Ishikawa (cell line): ENCODE measurements at regions not wholly inside any gene's neighbourhood (a gene's known extent, or its start where the extent isn't known, plus 50 kb on each side); places are given as distances from the start of the nearest gene placed in this dataset.

ENCODE experiments used
- CREB1 ChIP-seq: IDR thresholded peaks from 2 replicates; pipeline ENCODE4 v1.6.1; 2012; ENCODE audit warnings: low read depth
- EGR1 ChIP-seq: IDR thresholded peaks from 2 replicates; pipeline ENCODE4 v1.6.1; 2012
- EP300 ChIP-seq: IDR thresholded peaks from 2 replicates; pipeline ENCODE4 v1.6.1; 2012; ENCODE audit warnings: borderline replicate concordance
- FOXM1 ChIP-seq: IDR thresholded peaks from 2 replicates; pipeline ENCODE4 v1.6.1; 2012; ENCODE audit warnings: low read depth, borderline replicate concordance
- NFIC ChIP-seq: IDR thresholded peaks from 2 replicates; pipeline ENCODE4 v1.6.1; 2012
- RAD21 ChIP-seq: IDR thresholded peaks from 2 replicates; pipeline ENCODE4 v1.6.1; 2012; ENCODE audit warnings: low read depth
- TAF1 ChIP-seq: IDR thresholded peaks from 2 replicates; pipeline ENCODE4 v1.6.1; 2012; ENCODE audit warnings: low read depth, mild to moderate bottlenecking
- TCF12 ChIP-seq: IDR thresholded peaks from 2 replicates; pipeline ENCODE4 v1.6.1; 2012; ENCODE audit warnings: low read depth
- TEAD4 ChIP-seq: IDR thresholded peaks from 2 replicates; pipeline ENCODE4 v1.6.1; 2012
- YY1 ChIP-seq: IDR thresholded peaks from 2 replicates; pipeline ENCODE4 v1.6.1; 2012; ENCODE audit warnings: low read depth
- ZBTB7A ChIP-seq: IDR thresholded peaks from 2 replicates; pipeline ENCODE4 v1.6.1; 2012; ENCODE audit warnings: low read depth
- TF ChIP-seq, protein P1 (sequence below): IDR thresholded peaks from 2 replicates; pipeline ENCODE4 v1.6.1; 2012
- TF ChIP-seq, protein P2 (sequence below): IDR thresholded peaks from 2 replicates; pipeline ENCODE4 v1.6.1; 2012

GRCh38 chr2:144082327-144082726, 437.6 kb downstream of the ZEB2 start:
- TF ChIP-seq, protein P1, sequence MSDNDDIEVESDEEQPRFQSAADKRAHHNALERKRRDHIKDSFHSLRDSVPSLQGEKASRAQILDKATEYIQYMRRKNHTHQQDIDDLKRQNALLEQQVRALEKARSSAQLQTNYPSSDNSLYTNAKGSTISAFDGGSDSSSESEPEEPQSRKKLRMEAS, result no peak
- TF ChIP-seq YY1 (no peak), TAF1 (no peak), EP300 (no peak), TEAD4 (no peak), RAD21 (no peak), NFIC (no peak), TCF12 (no peak), EGR1 (no peak), FOXM1 (no peak), CREB1 (no peak), ZBTB7A (no peak)
- TF ChIP-seq, protein P2, sequence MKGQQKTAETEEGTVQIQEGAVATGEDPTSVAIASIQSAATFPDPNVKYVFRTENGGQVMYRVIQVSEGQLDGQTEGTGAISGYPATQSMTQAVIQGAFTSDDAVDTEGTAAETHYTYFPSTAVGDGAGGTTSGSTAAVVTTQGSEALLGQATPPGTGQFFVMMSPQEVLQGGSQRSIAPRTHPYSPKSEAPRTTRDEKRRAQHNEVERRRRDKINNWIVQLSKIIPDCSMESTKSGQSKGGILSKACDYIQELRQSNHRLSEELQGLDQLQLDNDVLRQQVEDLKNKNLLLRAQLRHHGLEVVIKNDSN, result no peak
